GM18870 (cell line): ENCODE measurements at regions not wholly inside any gene's neighbourhood (a gene's known extent, or its start where the extent isn't known, plus 50 kb on each side); places are given as distances from the start of the nearest gene placed in this dataset.
"Not testable (repeated sequence)": the region's sequence is repeated elsewhere in the genome, so short reads cannot be mapped to it uniquely, and the experiment has no call there.

Experiments
- ATAC-seq: cut with Tn5 transposase; IDR thresholded peaks from one replicate; pipeline ENCODE4 v1.9.1; 2021; ENCODE audit warnings: moderate library complexity; ENCODE audit not compliant: unreplicated experiment

DNA sequence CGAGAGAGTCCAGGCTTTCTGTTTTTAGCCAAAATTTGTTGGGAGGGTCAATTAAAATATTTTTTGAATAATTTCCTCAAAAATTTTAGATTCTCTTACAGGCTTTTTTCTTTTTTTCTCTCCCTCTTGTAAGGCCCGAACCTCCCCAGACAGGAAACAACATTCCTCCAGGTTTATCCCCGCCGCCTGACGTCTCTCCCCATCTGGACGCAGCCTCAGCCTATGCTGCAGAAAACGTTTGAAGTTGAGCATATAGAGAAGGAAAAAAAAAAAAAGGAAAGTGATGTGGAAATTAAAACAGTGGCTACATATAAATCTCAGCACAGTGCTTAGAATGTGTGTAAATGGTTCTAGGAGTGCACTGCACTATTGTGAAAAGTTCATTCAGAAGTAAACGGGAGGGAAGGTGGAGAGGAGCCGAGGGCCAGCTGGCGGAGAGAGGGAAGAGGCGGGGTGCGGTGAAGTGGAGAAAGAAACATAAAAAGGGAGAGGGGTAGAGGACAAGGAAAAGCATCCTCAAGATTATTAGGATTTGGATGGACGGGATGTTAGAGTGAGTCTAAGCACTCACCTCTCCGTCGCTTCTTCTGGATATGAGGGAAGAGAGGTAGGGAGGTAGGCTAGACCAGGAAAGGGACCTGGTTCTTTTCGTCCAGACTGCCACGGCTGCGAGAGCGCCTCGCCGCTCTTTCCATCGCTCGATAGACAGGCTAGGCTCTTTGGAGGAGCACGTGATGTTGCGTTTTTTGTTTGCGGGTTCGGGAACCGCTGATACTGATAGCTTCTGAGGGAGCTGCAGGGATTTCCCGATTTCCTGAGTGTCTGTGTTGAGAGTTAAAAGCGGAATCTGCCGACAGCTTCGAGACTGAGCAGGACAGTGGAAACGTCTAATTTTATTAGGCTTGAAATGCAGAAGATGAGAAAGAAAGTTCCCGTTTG lies 98.7 kb downstream of the TRIM27 start:
- no peak for ATAC-seq

DNA sequence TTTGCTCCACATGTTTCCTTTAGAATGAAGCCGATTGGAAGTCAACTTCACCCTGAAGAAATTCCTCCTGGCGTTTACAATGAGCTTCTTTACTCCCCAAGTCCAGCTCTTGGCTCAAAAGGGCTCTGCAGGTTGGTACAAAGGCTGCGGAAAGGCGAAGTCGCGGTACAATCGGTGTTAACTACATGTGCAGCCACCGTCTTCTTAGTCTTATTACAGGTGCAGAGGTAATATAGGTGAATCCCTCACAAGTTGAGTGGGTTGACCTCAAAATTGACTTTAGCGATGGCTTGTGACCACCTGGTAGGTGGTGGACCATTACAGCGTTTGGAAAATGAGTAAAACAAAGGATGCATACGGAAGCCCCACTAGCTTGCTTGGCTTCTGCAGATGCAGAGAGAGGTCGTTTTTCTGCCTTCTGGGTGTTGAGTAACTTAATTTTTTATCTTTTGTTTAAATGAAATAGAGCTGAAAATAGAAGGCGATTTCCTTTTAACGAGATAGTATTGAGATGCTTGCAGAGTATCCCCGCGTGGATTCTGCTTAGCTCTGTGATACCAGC lies 98.0 kb downstream of the TRIM27 start:
- ATAC-seq, result no peak

DNA sequence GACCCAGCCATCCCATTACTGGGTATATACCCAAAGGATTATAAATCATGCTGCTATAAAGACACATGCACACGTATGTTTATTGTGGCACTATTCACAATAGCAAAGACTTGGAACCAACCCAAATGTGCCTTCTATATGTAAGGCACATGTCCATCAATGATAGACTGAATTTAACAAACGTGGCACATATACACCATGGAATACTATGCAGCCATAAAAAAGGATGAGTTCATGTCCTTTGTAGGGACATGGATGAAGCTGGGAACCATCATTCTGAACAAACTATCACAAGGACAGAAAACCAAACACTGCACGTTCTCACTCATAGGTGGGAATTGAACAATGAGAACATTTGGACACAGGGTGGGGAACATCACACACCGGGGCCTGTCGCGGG lies 92.1 kb downstream of the TRIM27 start:
- not testable (repeated sequence) for ATAC-seq

DNA sequence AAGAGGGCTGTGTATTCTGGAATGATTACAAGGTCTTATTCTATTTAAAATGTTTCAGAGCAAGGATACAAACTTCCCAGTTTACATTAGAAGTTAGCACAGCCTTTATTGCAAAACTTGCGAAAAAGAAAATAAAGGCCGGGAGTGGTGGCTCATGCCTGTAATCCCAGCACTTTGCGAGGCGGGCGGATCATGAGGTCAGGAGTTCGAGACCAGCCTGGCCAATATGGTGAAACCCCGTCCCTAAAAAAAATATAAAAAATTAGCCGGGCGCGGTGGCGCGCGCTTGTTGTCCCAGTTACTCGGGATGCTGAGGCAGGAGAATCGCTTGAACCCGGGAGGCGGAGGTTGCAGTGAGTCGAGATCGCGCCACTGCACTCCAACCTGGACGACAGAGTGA lies 87.1 kb downstream of the TRIM27 start:
- ATAC-seq, result not testable (repeated sequence)

DNA sequence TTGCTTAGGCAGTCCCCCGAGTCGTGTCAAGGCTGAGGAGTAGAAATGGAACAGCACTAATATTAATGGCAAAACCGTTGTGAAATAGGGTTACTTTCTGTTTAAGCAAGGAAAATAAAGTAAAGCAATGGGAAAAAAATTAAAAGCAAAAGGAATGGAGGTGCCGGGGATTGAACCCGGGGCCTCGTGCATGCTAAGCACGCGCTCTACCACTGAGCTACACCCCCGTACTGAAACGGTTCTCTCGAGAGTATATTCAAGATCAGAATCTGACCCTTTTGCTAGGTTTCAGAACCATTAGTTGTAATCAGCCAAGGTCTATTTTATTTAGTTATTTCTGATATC lies 85.5 kb downstream of the TRIM27 start:
- ATAC-seq, result peak; percentile 55

DNA sequence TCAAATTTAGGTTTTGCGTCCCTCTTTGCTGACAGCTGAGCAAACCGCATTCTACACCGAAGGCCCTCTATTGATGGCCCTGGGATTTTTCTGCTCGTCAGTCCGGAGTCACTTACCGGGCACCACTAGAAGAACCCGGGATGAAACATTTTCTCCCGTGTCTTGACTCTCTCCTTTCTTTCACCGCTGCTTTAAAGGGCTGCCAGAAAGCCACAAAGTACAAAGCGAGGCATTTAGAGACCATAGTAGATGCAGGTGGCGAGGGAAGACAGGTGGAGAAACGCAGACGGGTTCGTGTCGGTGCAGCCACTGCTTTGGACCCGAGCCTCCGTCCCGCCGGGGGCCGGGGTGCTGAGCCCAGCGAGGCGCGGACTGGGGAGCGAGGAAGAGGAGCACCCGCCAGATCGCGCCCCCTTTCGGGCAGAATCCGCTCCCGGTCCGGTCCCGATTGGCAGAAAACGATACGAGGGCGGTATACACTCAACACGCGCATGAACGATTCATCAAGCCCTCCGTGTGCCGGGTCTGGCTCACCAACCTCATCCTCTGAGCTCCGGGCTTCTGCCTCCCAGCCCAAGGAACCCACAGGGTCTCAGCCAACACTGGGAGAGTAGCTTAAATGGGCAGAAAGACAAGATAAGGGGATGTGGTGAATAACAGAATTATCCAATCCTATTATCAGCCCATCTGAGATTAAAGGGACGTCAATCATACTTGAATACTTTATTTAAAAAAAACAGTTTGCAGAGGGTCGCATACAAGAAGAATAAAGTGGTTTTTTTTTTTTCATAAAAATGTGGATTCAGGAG lies 84.9 kb downstream of the TRIM27 start:
- ATAC-seq, result peak; percentile 45

DNA sequence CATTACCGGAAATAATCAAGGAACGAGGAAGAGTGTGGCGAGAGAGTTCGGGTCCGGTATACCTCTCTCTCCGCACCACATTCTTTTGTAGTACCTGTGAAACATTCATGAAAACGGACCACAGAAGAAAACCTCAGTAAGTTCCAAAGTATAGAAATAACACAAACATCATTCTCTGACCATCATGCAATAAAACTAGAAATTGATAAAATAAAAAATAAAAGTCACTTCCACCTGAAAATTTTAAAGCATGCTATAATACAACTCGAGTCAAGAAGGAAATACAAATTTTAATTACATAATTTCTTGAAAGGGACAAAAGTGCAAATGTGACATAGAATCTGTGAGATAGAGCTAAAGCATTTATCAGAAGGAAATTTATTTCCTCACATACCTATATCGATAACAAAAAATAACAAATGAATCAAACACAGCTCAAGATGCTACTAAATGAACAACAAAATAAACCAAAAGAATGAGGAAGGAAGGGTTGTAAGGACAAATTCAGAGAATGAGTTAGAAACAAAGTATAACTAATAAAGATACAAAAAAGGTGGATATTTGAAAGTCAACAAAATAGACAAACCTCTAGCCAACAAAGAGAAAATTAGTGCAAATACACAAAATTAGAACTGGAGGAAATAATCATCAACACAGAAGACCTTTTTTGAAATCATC lies 84.2 kb downstream of the TRIM27 start:
- ATAC-seq, result no peak

DNA sequence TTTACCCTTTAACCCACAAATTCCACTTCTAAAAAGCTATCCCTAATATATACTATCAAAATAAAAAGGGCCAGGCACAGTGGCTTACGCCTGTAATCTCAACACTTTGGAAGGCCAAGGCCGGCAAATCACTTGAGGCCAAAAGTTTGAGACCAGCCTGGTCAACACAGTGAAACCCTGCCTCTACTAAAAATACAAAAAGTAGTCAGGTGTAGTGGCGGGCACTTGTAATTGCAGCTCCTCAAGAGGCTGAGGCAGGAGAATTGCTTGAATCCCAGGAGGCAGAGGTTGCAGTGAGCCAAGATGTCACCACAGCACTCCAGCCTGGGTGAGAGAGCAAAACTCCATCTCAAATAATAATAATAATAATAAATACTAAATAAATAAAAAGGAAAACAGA lies 82.5 kb downstream of the TRIM27 start:
- ATAC-seq, result no peak

DNA sequence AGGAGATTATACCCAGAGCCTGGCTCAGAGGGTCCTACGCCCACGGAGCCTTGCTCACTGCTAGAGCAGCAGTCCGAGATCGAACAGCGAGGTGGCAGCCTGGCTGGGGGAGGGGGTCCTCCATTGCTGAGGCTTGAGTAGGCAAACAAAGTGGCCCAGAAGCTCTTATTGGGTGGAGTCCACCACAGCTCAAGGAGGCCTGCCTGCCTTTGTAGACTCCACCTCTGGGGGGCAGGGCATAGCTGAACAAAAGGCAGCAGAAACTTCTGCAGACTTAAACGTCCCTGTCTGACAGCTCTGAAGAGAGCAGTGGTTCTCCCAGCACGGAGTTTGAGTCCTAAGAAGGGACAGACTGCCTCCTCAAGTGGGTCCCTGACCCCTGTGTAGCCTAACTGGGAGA lies 75.0 kb downstream of the TRIM27 start:
- ATAC-seq, result not testable (repeated sequence)
